ENCODE measurements at regions not wholly inside any gene's neighbourhood (a gene's known extent, or its start where the extent isn't known, plus 50 kb on each side); places are given as distances from the start of the nearest gene placed in this dataset.

GRCh38 chr2:7356909-7357584 lies 439.8 kb downstream of the RNF144A start:
- Histone ChIP-seq H3K36me3 (ENCODE audit: control insufficient read depth, insufficient read depth, low read length) (no peaks in the 10 kb centered on the region), H3K9me3 (ENCODE audit: control insufficient read depth, low read length) (no peaks in the 10 kb centered on the region), H3K27me3 (replicated peaks; ENCODE audit: control insufficient read depth, insufficient read depth, low read length, poor library complexity, severe bottlenecking) (no peaks in the 10 kb centered on the region), H3K27ac (ENCODE audit: insufficient read depth, low read length, poor library complexity, severe bottlenecking) (no peak overlapping the region), H3K4me3 (ENCODE audit: insufficient read depth, low read depth, low read length, poor library complexity, severe bottlenecking) (no peak overlapping the region), H3K4me1 (ENCODE audit: control insufficient read depth, insufficient read depth, low read length, poor library complexity, severe bottlenecking) (no peaks in the 10 kb centered on the region)
- DNase-seq: no peak

- Histone ChIP-seq H3K4me3 (ENCODE audit: insufficient read depth, low read depth, low read length, poor library complexity, severe bottlenecking) (no peak overlapping the region), H3K27ac (ENCODE audit: insufficient read depth, low read length, poor library complexity, severe bottlenecking) (no peak overlapping the region), H3K9me3 (ENCODE audit: control insufficient read depth, low read length) (no peaks in the 10 kb centered on the region), H3K27me3 (replicated peaks; ENCODE audit: control insufficient read depth, insufficient read depth, low read length, poor library complexity, severe bottlenecking) (no peaks in the 10 kb centered on the region), H3K4me1 (ENCODE audit: control insufficient read depth, insufficient read depth, low read length, poor library complexity, severe bottlenecking) (no peaks in the 10 kb centered on the region), H3K36me3 (ENCODE audit: control insufficient read depth, insufficient read depth, low read length) (no peaks in the 10 kb centered on the region)
- DNase-seq: no peak
These were observed 440.8 kb downstream of the RNF144A start for GRCh38 chr2:7357993-7358392.

- H3K4me1 ChIP-seq (ENCODE audit: control insufficient read depth, insufficient read depth, low read length, poor library complexity, severe bottlenecking): no peaks in the 10 kb centered on the region
- no peak for DNase-seq
- H3K27ac ChIP-seq (ENCODE audit: insufficient read depth, low read length, poor library complexity, severe bottlenecking): no peak overlapping the region
- H3K27me3 ChIP-seq (replicated peaks; ENCODE audit: control insufficient read depth, insufficient read depth, low read length, poor library complexity, severe bottlenecking): no peaks in the 10 kb centered on the region
- H3K9me3 ChIP-seq (ENCODE audit: control insufficient read depth, low read length): no peaks in the 10 kb centered on the region
- no peaks in the 10 kb centered on the region for H3K36me3 ChIP-seq (ENCODE audit: control insufficient read depth, insufficient read depth, low read length)
- H3K4me3 ChIP-seq (ENCODE audit: insufficient read depth, low read depth, low read length, poor library complexity, severe bottlenecking): no peak overlapping the region
These were observed 441.7 kb downstream of the RNF144A start for GRCh38 chr2:7358865-7359447.

GRCh38 chr2:7363906-7364305 lies 446.7 kb downstream of the RNF144A start:
- Histone ChIP-seq H3K4me3 (ENCODE audit: insufficient read depth, low read depth, low read length, poor library complexity, severe bottlenecking) (no peak overlapping the region), H3K9me3 (ENCODE audit: control insufficient read depth, low read length) (peaks cover 2% of the 10 kb centered on the region), H3K36me3 (ENCODE audit: control insufficient read depth, insufficient read depth, low read length) (no peaks in the 10 kb centered on the region), H3K27me3 (replicated peaks; ENCODE audit: control insufficient read depth, insufficient read depth, low read length, poor library complexity, severe bottlenecking) (no peaks in the 10 kb centered on the region), H3K27ac (ENCODE audit: insufficient read depth, low read length, poor library complexity, severe bottlenecking) (no peak overlapping the region), H3K4me1 (ENCODE audit: control insufficient read depth, insufficient read depth, low read length, poor library complexity, severe bottlenecking) (no peaks in the 10 kb centered on the region)
- no peak for DNase-seq

GRCh38 chr2:7368211-7368610 lies 451.0 kb downstream of the RNF144A start:
- H3K27me3 ChIP-seq (replicated peaks; ENCODE audit: control insufficient read depth, insufficient read depth, low read length, poor library complexity, severe bottlenecking): no peaks in the 10 kb centered on the region
- no peak overlapping the region for H3K4me3 ChIP-seq (ENCODE audit: insufficient read depth, low read depth, low read length, poor library complexity, severe bottlenecking)
- peaks cover 4% of the 10 kb centered on the region for H3K9me3 ChIP-seq (ENCODE audit: control insufficient read depth, low read length)
- no peak overlapping the region for H3K27ac ChIP-seq (ENCODE audit: insufficient read depth, low read length, poor library complexity, severe bottlenecking)
- no peak for DNase-seq
- H3K4me1 ChIP-seq (ENCODE audit: control insufficient read depth, insufficient read depth, low read length, poor library complexity, severe bottlenecking): no peaks in the 10 kb centered on the region
- H3K36me3 ChIP-seq (ENCODE audit: control insufficient read depth, insufficient read depth, low read length): no peaks in the 10 kb centered on the region

- no peak overlapping the region for H3K4me3 ChIP-seq (ENCODE audit: insufficient read depth, low read depth, low read length, poor library complexity, severe bottlenecking)
- H3K27ac ChIP-seq (ENCODE audit: insufficient read depth, low read length, poor library complexity, severe bottlenecking): no peak overlapping the region
- no peaks in the 10 kb centered on the region for H3K27me3 ChIP-seq (replicated peaks; ENCODE audit: control insufficient read depth, insufficient read depth, low read length, poor library complexity, severe bottlenecking)
- H3K36me3 ChIP-seq (ENCODE audit: control insufficient read depth, insufficient read depth, low read length): no peaks in the 10 kb centered on the region
- H3K4me1 ChIP-seq (ENCODE audit: control insufficient read depth, insufficient read depth, low read length, poor library complexity, severe bottlenecking): no peaks in the 10 kb centered on the region
- peaks cover 4% of the 10 kb centered on the region for H3K9me3 ChIP-seq (ENCODE audit: control insufficient read depth, low read length)
- DNase-seq: no peak
These were observed 455.9 kb downstream of the RNF144A start for GRCh38 chr2:7373156-7373555.

GRCh38 chr2:7375901-7376300 lies 458.7 kb downstream of the RNF144A start:
- H3K36me3 ChIP-seq (ENCODE audit: control insufficient read depth, insufficient read depth, low read length): no peaks in the 10 kb centered on the region
- DNase-seq: no peak
- no peaks in the 10 kb centered on the region for H3K9me3 ChIP-seq (ENCODE audit: control insufficient read depth, low read length)
- no peaks in the 10 kb centered on the region for H3K4me1 ChIP-seq (ENCODE audit: control insufficient read depth, insufficient read depth, low read length, poor library complexity, severe bottlenecking)
- H3K4me3 ChIP-seq (ENCODE audit: insufficient read depth, low read depth, low read length, poor library complexity, severe bottlenecking): no peak overlapping the region
- H3K27me3 ChIP-seq (replicated peaks; ENCODE audit: control insufficient read depth, insufficient read depth, low read length, poor library complexity, severe bottlenecking): no peaks in the 10 kb centered on the region
- no peak overlapping the region for H3K27ac ChIP-seq (ENCODE audit: insufficient read depth, low read length, poor library complexity, severe bottlenecking)

- H3K4me3 ChIP-seq (ENCODE audit: insufficient read depth, low read depth, low read length, poor library complexity, severe bottlenecking): no peak overlapping the region
- H3K4me1 ChIP-seq (ENCODE audit: control insufficient read depth, insufficient read depth, low read length, poor library complexity, severe bottlenecking): no peaks in the 10 kb centered on the region
- no peaks in the 10 kb centered on the region for H3K9me3 ChIP-seq (ENCODE audit: control insufficient read depth, low read length)
- H3K27me3 ChIP-seq (replicated peaks; ENCODE audit: control insufficient read depth, insufficient read depth, low read length, poor library complexity, severe bottlenecking): no peaks in the 10 kb centered on the region
- no peaks in the 10 kb centered on the region for H3K36me3 ChIP-seq (ENCODE audit: control insufficient read depth, insufficient read depth, low read length)
- no peak for DNase-seq
- H3K27ac ChIP-seq (ENCODE audit: insufficient read depth, low read length, poor library complexity, severe bottlenecking): no peak overlapping the region
These were observed 460.8 kb downstream of the RNF144A start for GRCh38 chr2:7377916-7378569.

GRCh38 chr2:7378591-7378990 lies 461.4 kb downstream of the RNF144A start:
- H3K9me3 ChIP-seq (ENCODE audit: control insufficient read depth, low read length): no peaks in the 10 kb centered on the region
- no peaks in the 10 kb centered on the region for H3K36me3 ChIP-seq (ENCODE audit: control insufficient read depth, insufficient read depth, low read length)
- no peak overlapping the region for H3K4me3 ChIP-seq (ENCODE audit: insufficient read depth, low read depth, low read length, poor library complexity, severe bottlenecking)
- no peak for DNase-seq
- H3K27ac ChIP-seq (ENCODE audit: insufficient read depth, low read length, poor library complexity, severe bottlenecking): no peak overlapping the region
- no peaks in the 10 kb centered on the region for H3K27me3 ChIP-seq (replicated peaks; ENCODE audit: control insufficient read depth, insufficient read depth, low read length, poor library complexity, severe bottlenecking)
- no peaks in the 10 kb centered on the region for H3K4me1 ChIP-seq (ENCODE audit: control insufficient read depth, insufficient read depth, low read length, poor library complexity, severe bottlenecking)

GRCh38 chr2:7379799-7380198 lies 462.6 kb downstream of the RNF144A start:
- Histone ChIP-seq H3K9me3 (ENCODE audit: control insufficient read depth, low read length) (no peaks in the 10 kb centered on the region), H3K27me3 (replicated peaks; ENCODE audit: control insufficient read depth, insufficient read depth, low read length, poor library complexity, severe bottlenecking) (no peaks in the 10 kb centered on the region), H3K4me1 (ENCODE audit: control insufficient read depth, insufficient read depth, low read length, poor library complexity, severe bottlenecking) (no peaks in the 10 kb centered on the region), H3K27ac (ENCODE audit: insufficient read depth, low read length, poor library complexity, severe bottlenecking) (no peak overlapping the region), H3K4me3 (ENCODE audit: insufficient read depth, low read depth, low read length, poor library complexity, severe bottlenecking) (no peak overlapping the region), H3K36me3 (ENCODE audit: control insufficient read depth, insufficient read depth, low read length) (no peaks in the 10 kb centered on the region)
- no peak for DNase-seq

Measured in effector memory CD4-positive, alpha-beta T cell (primary cell).